Medulla oblongata (tissue), 1 donor: ENCODE measurements at regions not wholly inside any gene's neighbourhood (a gene's known extent, or its start where the extent isn't known, plus 50 kb on each side); places are given as distances from the start of the nearest gene placed in this dataset.
"Not testable (repeated sequence)": the region's sequence is repeated elsewhere in the genome, so short reads cannot be mapped to it uniquely, and the experiment has no call there.

ENCODE experiments used
- DNase-seq: peaks from one replicate; pipeline ENCODE4 v3.0.0-alpha.2; 2015; ENCODE audit errors: extremely low spot score

DNA sequence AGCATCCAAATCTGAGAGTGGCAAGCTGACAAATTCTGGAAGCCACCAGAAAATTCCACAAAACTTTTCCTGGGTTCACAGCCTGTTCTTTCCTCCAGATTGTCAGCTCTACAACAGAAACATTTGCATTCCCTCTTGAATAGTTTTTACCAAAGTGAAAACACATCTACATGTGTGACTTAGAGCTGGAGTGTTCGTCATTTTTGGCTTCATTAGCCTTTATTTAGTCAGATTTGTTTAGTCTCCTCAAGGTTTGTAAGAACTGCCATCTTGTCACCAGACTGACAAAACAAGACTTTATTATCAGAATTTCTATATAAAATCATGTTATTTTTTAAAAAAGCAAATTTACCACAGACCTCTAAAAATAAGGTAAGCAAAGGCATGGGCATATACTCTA, 347.3 kb downstream of the TRIM36 start:
- no peak for DNase-seq

GRCh38 chr5:114790403-114790792, 379.3 kb downstream of the TRIM36 start:
- no peak for DNase-seq

- DNase-seq: peak; percentile 54
These were observed 379.8 kb downstream of the TRIM36 start for GRCh38 chr5:114789773-114790402.

DNA sequence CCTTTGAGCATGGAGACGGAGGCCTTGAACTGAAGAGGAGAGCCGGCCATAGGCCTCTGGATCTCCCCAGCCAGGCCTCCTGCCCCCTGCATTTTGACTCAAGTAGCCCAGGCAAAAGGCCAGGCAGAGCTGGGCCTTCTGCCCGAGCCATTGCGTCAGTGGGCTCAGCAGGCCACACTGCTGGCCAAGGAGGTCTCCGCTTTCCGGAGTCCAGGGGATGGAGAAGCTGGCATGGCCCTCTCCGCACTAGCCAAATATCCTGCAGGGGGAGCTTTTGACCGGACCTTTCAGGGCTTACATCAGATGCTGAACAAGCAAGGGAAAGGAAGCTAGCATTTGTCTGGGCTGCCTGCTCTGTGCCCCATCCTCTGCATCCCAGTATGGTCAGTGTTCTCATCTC, 386.8 kb downstream of the TRIM36 start:
- DNase-seq: peak; percentile 89

GRCh38 chr5:114782177-114782576, 387.5 kb downstream of the TRIM36 start:
- DNase-seq: peak; percentile 76

DNA sequence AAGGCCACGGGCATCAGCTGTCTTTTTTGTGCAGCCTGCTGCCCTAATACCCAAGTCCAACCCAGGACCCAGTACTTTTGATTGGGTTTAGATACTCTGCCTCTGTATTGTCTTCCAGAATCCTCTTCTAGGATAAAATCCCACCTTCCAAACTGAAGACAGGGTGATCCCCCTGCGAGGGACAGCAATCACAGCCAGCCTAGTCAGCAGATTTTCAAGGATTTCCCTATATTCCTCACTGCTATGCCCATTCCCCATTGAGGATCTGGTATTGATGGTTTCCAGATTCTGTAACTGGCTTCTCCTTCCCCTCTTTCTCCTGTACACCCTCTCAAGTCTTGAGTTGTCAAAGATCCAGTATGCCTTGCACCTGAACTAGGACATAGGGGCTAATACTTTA, 389.4 kb downstream of the TRIM36 start:
- DNase-seq: no peak

DNA sequence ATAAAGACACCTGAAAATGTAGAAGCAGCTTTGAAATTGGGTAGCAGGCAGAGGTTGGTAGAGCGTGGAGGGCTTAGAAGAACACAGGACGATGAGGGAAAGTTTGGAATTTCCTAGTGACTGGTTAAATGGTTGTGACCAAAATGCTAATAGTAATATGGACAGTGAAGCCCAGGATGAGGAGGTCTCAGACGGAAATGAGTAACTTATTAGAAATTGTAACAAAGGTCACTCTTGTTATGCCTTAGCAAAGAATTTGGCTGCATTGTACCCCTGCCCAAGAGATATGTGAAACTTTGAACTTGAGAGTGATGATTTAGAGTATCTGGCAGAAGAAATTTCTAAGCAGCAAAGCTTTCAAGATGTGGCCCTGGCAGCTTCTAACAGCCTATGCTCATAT, 382.5 kb downstream of the KCNN2 start:
- DNase-seq: no peak

DNA sequence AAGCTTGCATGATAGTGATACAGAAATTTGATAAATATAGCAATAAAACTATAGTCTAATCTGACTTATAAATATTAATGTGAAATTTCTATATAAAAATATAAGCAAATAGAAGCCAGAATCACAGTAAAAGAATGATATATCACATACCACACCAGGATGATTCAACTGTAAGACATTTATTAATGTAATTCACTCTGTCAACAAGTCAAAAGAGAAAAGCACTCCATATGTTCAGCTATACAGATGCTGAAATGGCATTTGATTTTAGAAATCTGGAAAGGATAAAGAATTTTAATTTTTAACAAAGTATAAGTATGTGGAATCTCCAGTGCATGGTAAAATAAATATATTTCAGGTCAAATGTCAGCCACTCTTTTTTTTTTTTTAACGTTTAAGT, 372.4 kb downstream of the KCNN2 start:
- no peak for DNase-seq

DNA sequence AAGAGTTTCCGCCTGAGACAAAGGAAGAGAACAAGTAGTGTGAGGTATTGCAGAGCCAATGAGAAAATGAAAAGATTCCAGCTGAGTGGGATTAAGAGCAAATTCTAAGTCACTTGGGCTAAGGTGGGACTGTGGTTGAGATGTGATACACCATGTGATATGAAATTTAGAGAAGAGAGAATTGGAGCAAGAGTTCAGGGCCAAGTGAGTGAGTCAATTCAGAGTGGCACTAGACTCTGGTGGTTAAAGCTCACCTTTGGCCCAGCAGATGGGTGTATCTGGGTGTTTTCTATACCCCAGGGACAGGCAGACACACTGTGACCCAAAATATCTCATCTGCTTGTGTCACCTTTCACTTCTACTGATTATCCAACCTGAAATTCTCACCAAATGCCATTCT, 368.1 kb downstream of the KCNN2 start:
- DNase-seq: no peak

DNA sequence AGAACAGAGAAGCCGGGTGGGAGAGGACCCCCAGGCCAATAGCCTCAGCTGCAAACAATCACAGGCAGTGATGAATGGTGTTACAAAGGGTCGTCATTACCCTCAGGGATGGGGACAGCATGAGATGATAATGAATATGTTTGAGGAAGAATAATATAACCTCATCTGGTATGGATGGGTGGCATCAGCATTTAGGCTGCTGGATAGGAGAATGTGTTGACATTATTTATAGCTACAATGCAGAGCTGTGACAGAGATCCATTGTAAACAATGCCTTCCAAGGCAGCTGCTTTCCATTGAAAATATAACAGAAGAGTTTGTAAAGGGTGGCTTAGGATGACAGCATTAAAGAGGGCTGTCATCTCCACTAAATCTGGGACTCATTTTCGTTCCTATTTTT, 365.5 kb downstream of the KCNN2 start:
- no peak for DNase-seq

GRCh38 chr5:114726131-114726530, 364.3 kb downstream of the KCNN2 start:
- no peak for DNase-seq

GRCh38 chr5:114719268-114719667, 357.4 kb downstream of the KCNN2 start:
- DNase-seq: no peak

DNA sequence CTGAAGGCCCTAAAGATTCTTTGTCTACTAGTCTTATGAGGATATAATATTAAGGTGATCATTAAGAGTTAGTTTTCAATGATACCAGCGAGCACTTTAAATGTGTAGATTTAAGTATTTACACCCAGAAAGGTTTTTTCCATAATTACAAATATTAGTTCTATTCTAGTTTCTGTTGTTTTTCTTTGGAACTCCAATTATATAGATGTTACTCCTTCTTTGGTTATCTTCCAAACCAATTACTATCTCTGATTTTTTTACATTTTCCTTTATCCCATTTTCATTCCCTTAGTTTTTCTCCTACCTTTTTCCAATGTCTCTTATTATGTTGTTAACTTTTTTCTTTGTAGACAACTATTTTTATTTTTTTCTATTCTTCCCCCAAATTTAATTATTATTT, 355.1 kb downstream of the KCNN2 start:
- DNase-seq: no peak

- not testable (repeated sequence) for DNase-seq
These were observed 342.5 kb downstream of the KCNN2 start for GRCh38 chr5:114704225-114704893.

DNA sequence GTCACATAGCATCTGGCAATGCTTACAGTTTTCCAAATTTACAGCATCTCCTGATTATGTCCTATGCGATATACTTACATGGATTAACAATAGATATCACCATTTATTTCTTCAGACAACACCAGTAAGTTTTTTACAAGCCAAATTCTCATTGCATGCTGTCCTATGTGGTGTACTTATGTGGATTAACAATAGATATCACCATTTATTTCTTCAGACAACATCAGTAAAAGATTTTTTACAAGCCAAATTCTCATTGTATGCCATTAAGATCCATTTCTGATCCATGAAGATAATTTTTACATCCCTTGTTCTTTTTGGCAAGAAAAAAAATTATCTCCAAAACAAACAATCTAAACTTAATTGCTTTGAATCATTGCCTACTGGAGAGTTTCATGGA, 340.9 kb downstream of the KCNN2 start:
- no peak for DNase-seq

GRCh38 chr5:114702136-114702535, 340.3 kb downstream of the KCNN2 start:
- DNase-seq: no peak

- DNase-seq: no peak
These were observed 339.0 kb downstream of the KCNN2 start for GRCh38 chr5:114700823-114701222.

DNA sequence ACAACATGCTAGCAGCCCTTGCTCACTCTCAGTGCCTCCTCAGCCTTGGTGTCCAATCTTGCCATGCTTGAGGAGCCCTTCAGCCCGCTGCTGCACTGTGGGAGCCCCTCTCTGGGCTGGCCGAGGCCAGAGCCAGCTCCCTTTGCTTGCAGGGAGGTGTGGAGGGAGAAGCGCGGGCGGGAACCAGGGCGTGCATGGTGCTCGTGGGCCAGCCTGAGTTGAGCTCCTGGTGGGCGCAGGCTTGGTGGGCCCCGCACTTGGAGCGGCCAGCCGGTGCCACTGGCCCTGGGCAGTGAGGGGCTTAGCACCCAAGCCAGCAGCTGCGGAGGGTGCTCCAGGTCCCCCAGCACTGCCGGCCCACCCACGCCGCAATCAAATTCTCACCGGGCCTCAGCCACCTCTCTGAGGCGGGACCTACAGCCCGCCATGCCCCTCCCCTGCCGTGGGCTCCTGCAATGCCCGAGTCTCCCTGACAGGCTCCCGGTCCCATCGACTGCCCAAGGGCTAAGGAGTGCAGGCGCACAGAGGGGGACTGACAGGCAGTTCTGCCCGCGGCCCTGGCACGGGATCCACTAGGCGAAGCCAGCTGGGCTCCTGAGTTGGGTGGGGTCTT, 333.5 kb downstream of the KCNN2 start:
- DNase-seq: no peak

GRCh38 chr5:114686356-114686755, 324.5 kb downstream of the KCNN2 start:
- DNase-seq: no peak

DNA sequence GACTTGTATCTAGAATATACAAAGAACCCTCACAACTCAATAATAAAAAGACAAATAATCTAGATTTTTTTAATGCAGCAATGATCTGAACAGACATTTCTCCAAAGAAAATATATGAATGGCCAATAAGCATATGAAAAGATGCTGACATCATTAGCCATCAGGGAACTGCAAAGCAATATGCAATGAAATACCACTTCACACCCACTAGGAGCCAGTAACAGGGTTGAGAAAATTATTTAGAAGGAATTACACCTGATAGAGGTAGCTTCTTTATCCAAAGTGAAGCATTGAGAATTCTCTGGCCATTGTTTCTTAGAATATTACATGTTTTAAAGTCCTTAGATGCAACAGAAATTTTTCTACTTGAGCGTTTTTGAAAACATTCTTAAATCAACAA, 316.9 kb downstream of the KCNN2 start:
- DNase-seq: no peak

GRCh38 chr5:114665551-114665950, 303.7 kb downstream of the KCNN2 start:
- DNase-seq: no peak

DNA sequence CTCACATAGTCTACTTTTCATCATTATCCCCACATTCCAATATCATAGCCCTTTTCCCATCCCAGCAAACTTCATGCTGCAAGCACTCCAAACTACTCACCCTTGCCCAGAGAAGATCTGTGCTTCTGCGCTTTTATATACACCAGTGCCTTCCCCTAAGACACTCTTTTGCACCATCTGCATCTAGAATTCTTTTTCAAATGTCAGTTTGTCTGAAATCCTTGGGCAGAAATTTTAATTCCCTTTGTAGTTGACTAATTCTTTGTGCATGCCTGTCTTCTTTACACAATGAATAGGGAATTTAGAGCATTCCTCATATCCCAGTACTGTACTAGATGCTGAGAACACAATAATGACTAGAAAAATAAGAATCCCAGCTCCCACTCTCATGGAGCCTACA, 298.9 kb downstream of the KCNN2 start:
- no peak for DNase-seq

GRCh38 chr5:114658194-114658593, 296.3 kb downstream of the KCNN2 start:
- DNase-seq: no peak
